ENCODE measurements at regions not wholly inside any gene's neighbourhood (a gene's known extent, or its start where the extent isn't known, plus 50 kb on each side); places are given as distances from the start of the nearest gene placed in this dataset.

GRCh38 chr18:65073060-65073550, 677.7 kb upstream of the CDH7 start:
- TF ChIP-seq CTCF (IDR thresholded peaks at IDR 0.05): no peak
- TF ChIP-seq POLR2A (IDR thresholded peaks at IDR 0.05): no peak

Measured in Peyer's patch (tissue), 4 donors.